Activated CD4-positive, CD25-positive, alpha-beta regulatory T cell (primary cell): ENCODE measurements at regions not wholly inside any gene's neighbourhood (a gene's known extent, or its start where the extent isn't known, plus 50 kb on each side); places are given as distances from the start of the nearest gene placed in this dataset.
"Not testable (repeated sequence)": the region's sequence is repeated elsewhere in the genome, so short reads cannot be mapped to it uniquely, and the experiment has no call there.

Experiments used
- DNase-seq, 4 experiments: peaks; one replicate each; lab custom pipeline; 2025; lab: John Stamatoyannopoulos, UW

- DNase-seq = no peak
Observed at GRCh38 chr6:141780296-141780695, 352.4 kb upstream of the GJE1 start.

- DNase-seq = no peak
Observed at GRCh38 chr6:141764388-141764787, 368.3 kb upstream of the GJE1 start.

- no peak for DNase-seq
Observed at GRCh38 chr6:141758430-141758829, 374.3 kb upstream of the GJE1 start.

GRCh38 chr6:141753180-141753579, 379.5 kb upstream of the GJE1 start:
- no peak for DNase-seq

GRCh38 chr6:141752677-141753076, 380.0 kb upstream of the GJE1 start:
- DNase-seq = no peak

GRCh38 chr6:141746324-141746723, 386.4 kb upstream of the GJE1 start:
- not testable (repeated sequence) for DNase-seq

GRCh38 chr6:141744971-141745370, 387.8 kb upstream of the GJE1 start:
- DNase-seq = no peak

- no peak for DNase-seq
Observed at GRCh38 chr6:141744194-141744925, 388.4 kb upstream of the GJE1 start.

- no peak for DNase-seq
Observed at GRCh38 chr6:141736104-141736503, 396.6 kb upstream of the GJE1 start.

GRCh38 chr6:141735126-141735525, 397.6 kb upstream of the GJE1 start:
- no peak for DNase-seq

GRCh38 chr6:141734071-141734840, 398.5 kb upstream of the GJE1 start:
- no peak for DNase-seq

GRCh38 chr6:141729146-141729545, 403.6 kb upstream of the GJE1 start:
- no peak for DNase-seq

GRCh38 chr6:141728330-141728729, 404.4 kb upstream of the GJE1 start:
- DNase-seq = no peak

- DNase-seq = no peak
Observed at GRCh38 chr6:141726248-141726647, 406.5 kb upstream of the GJE1 start.

GRCh38 chr6:141724731-141725130, 408.0 kb upstream of the GJE1 start:
- DNase-seq = no peak

GRCh38 chr6:141719476-141719875, 413.2 kb upstream of the GJE1 start:
- DNase-seq = no peak

- no peak for DNase-seq
Observed at GRCh38 chr6:141705431-141705830, 427.3 kb upstream of the GJE1 start.

- no peak for DNase-seq
Observed at GRCh38 chr6:141704151-141704550, 428.6 kb upstream of the GJE1 start.

GRCh38 chr6:141701732-141702131, 431.0 kb upstream of the GJE1 start:
- DNase-seq = no peak

GRCh38 chr6:141700819-141701218, 431.9 kb upstream of the GJE1 start:
- DNase-seq = no peak

- no peak for DNase-seq
Observed at GRCh38 chr6:141688916-141689315, 443.8 kb upstream of the GJE1 start.

- no peak for DNase-seq
Observed at GRCh38 chr6:141685416-141685815, 447.3 kb upstream of the GJE1 start.

- DNase-seq = no peak
Observed at GRCh38 chr6:141682391-141682790, 450.3 kb upstream of the GJE1 start.
